SK-N-SH treated with all-trans-retinoic acid at 6 μM for 48 hours (cell line): ENCODE measurements at regions not wholly inside any gene's neighbourhood (a gene's known extent, or its start where the extent isn't known, plus 50 kb on each side); places are given as distances from the start of the nearest gene placed in this dataset.

ENCODE experiments used
- ATAC-seq: fragments of 200-7000 bp; cut with Tn5 transposase; 3 replicates; pipeline ENCODE4 v1.9.1; 2020; ENCODE audit warnings: mild to moderate bottlenecking, moderate library complexity
- ARNTL ChIP-seq: fragments of 450-650 bp; formaldehyde crosslinking; IDR thresholded peaks from 2 replicates; pipeline ENCODE4 v1.5.0; 2020; ENCODE audit warnings: low read depth, mild to moderate bottlenecking, moderate library complexity, borderline replicate concordance
- CSDC2 ChIP-seq: fragments of 250-450 bp; sonication (Bioruptor Pico); IDR thresholded peaks from 2 replicates; pipeline ENCODE4 v1.5.0; 2020; ENCODE audit warnings: mild to moderate bottlenecking, moderate library complexity
- ESRRG ChIP-seq: fragments of 250-450 bp; sonication (Bioruptor Pico); IDR thresholded peaks from 2 replicates; pipeline ENCODE4 v1.6.1; 2021; ENCODE audit warnings: mild to moderate bottlenecking
- GLIS3 ChIP-seq: fragments of 250-450 bp; sonication (Bioruptor Pico); IDR thresholded peaks from 2 replicates; pipeline ENCODE4 v1.5.0; 2020; ENCODE audit warnings: mild to moderate bottlenecking, moderate library complexity
- ISL1 ChIP-seq: fragments of 250-450 bp; sonication (Bioruptor Pico); IDR thresholded peaks from 2 replicates; pipeline ENCODE4 v2.1.2; 2022; ENCODE audit warnings: mild to moderate bottlenecking, moderate library complexity
- SNAI2 ChIP-seq: fragments of 250-450 bp; sonication (Bioruptor Pico); IDR thresholded peaks from 2 replicates; pipeline ENCODE4 v1.5.0; 2020; ENCODE audit warnings: mild to moderate bottlenecking, moderate library complexity
- TCF4 ChIP-seq: fragments of 250-450 bp; sonication (Bioruptor Pico); IDR thresholded peaks from 2 replicates; pipeline ENCODE4 v1.8.0; 2021; ENCODE audit warnings: mild to moderate bottlenecking, moderate library complexity, borderline replicate concordance
- TOX ChIP-seq: fragments of 250-450 bp; sonication (Bioruptor Pico); IDR thresholded peaks from 2 replicates; pipeline ENCODE4 v1.8.0; 2021; ENCODE audit warnings: mild to moderate bottlenecking, moderate library complexity, borderline replicate concordance
- ZFP30 ChIP-seq: fragments of 450-650 bp; formaldehyde crosslinking; IDR thresholded peaks from 2 replicates; pipeline ENCODE4 v1.5.0; 2022; ENCODE audit warnings: mild to moderate bottlenecking, moderate library complexity
- ZNF70 ChIP-seq: fragments of 450-650 bp; formaldehyde crosslinking; IDR thresholded peaks from 2 replicates; pipeline ENCODE4 v1.5.0; 2020; ENCODE audit warnings: mild to moderate bottlenecking, moderate library complexity
- TF ChIP-seq, protein P1 (sequence below): fragments of 250-450 bp; sonication (Bioruptor Pico); IDR thresholded peaks from 2 replicates; pipeline ENCODE4 v1.5.1; 2021; ENCODE audit warnings: mild to moderate bottlenecking, moderate library complexity
- TF ChIP-seq, protein P2 (sequence below): fragments of 250-450 bp; sonication (Bioruptor Pico); IDR thresholded peaks from 2 replicates; pipeline ENCODE4 v1.5.1; 2020; ENCODE audit warnings: low read depth, mild to moderate bottlenecking, moderate library complexity

DNA sequence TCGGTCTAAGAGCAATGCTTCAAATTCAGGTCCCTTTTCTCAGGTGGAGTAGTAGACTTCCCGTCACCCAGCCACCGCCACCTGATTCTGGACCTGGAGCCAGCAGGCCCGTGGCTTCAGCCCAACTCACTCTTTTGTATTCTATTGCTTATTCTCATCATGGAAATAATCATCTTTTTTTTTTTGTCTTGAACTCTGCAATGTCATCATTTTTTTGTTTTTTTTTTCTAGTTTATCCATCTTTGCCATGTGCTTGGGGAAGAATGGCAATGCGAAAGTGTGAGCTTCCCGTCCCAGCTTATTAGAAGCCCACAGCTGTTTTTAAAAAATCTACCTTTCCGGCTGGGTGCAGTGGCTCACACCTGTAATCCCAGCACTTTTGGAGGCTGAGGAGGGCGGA lies 51.3 kb upstream of the FSTL1 start:
- ATAC-seq = no peak

More for the DNA sequence above, 51.3 kb upstream of the FSTL1 start:
- no peak for TF ChIP-seq ISL1
- TF ChIP-seq CSDC2 (CRISPR knock-in tag) = no peak
- no peak for TF ChIP-seq ESRRG
- no peak for TF ChIP-seq ZNF70 (CRISPR knock-in tag)
- TF ChIP-seq ARNTL (CRISPR knock-in tag) = no peak
- TF ChIP-seq, protein P1, sequence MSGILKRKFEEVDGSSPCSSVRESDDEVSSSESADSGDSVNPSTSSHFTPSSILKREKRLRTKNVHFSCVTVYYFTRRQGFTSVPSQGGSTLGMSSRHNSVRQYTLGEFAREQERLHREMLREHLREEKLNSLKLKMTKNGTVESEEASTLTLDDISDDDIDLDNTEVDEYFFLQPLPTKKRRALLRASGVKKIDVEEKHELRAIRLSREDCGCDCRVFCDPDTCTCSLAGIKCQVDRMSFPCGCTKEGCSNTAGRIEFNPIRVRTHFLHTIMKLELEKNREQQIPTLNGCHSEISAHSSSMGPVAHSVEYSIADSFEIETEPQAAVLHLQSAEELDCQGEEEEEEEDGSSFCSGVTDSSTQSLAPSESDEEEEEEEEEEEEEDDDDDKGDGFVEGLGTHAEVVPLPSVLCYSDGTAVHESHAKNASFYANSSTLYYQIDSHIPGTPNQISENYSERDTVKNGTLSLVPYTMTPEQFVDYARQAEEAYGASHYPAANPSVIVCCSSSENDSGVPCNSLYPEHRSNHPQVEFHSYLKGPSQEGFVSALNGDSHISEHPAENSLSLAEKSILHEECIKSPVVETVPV (CRISPR knock-in tag) = no peak
- TF ChIP-seq TOX (CRISPR knock-in tag) = no peak
- TF ChIP-seq SNAI2 (CRISPR knock-in tag) = no peak
- no peak for TF ChIP-seq GLIS3 (CRISPR knock-in tag)
- TF ChIP-seq, protein P2, sequence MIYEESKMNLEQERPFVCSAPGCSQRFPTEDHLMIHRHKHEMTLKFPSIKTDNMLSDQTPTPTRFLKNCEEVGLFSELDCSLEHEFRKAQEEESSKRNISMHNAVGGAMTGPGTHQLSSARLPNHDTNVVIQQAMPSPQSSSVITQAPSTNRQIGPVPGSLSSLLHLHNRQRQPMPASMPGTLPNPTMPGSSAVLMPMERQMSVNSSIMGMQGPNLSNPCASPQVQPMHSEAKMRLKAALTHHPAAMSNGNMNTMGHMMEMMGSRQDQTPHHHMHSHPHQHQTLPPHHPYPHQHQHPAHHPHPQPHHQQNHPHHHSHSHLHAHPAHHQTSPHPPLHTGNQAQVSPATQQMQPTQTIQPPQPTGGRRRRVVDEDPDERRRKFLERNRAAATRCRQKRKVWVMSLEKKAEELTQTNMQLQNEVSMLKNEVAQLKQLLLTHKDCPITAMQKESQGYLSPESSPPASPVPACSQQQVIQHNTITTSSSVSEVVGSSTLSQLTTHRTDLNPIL (CRISPR knock-in tag) = no peak
- TF ChIP-seq TCF4 (CRISPR knock-in tag) = no peak
- TF ChIP-seq ZFP30 (CRISPR knock-in tag) = no peak
